ENCODE measurements at regions not wholly inside any gene's neighbourhood (a gene's known extent, or its start where the extent isn't known, plus 50 kb on each side); places are given as distances from the start of the nearest gene placed in this dataset.
A peak's percentile ranks its signal among the peaks of the same experiment; 100 is the strongest.

- no peaks in the 10 kb centered on the region for H3K79me2 ChIP-seq (ENCODE audit: low read depth)
- no peak overlapping the region for H3K4me3 ChIP-seq
- H3K27ac ChIP-seq: no peak overlapping the region
- TF ChIP-seq EZH2phosphoT487 (IDR thresholded peaks at IDR 0.05) (no peak), EZH2 (IDR thresholded peaks at IDR 0.05) (no peak)
- TF ChIP-seq, protein P1, sequence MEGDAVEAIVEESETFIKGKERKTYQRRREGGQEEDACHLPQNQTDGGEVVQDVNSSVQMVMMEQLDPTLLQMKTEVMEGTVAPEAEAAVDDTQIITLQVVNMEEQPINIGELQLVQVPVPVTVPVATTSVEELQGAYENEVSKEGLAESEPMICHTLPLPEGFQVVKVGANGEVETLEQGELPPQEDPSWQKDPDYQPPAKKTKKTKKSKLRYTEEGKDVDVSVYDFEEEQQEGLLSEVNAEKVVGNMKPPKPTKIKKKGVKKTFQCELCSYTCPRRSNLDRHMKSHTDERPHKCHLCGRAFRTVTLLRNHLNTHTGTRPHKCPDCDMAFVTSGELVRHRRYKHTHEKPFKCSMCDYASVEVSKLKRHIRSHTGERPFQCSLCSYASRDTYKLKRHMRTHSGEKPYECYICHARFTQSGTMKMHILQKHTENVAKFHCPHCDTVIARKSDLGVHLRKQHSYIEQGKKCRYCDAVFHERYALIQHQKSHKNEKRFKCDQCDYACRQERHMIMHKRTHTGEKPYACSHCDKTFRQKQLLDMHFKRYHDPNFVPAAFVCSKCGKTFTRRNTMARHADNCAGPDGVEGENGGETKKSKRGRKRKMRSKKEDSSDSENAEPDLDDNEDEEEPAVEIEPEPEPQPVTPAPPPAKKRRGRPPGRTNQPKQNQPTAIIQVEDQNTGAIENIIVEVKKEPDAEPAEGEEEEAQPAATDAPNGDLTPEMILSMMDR (IDR thresholded peaks at IDR 0.05): no peak
- H3K4me2 ChIP-seq: no peak overlapping the region
- H3K9me3 Mint-ChIP-seq: no peaks in the 10 kb centered on the region
- H3K4me3 Mint-ChIP-seq: no peak overlapping the region
- peaks cover 35% of the 10 kb centered on the region for H3K4me1 Mint-ChIP-seq
- no peaks in the 10 kb centered on the region for H3K36me3 Mint-ChIP-seq
- H2AFZ ChIP-seq (replicated peaks): no peak overlapping the region
- H3K27me3 Mint-ChIP-seq (ENCODE audit: insufficient read depth, low read depth): no peaks in the 10 kb centered on the region
- H3K9me3 ChIP-seq (ENCODE audit: low read depth): no peaks in the 10 kb centered on the region
- no peak overlapping the region for H3K9ac ChIP-seq
- H3K27me3 ChIP-seq: no peaks in the 10 kb centered on the region
- no peaks in the 10 kb centered on the region for H3K36me3 ChIP-seq
- no peak for DNase-seq (ENCODE audit: low spot score)
- H3K4me1 ChIP-seq: peaks cover 13% of the 10 kb centered on the region
- H4K20me1 ChIP-seq (ENCODE audit: low read depth): no peaks in the 10 kb centered on the region
- no peak overlapping the region for H3K27ac Mint-ChIP-seq
- peaks cover 6% of the 10 kb centered on the region for H3F3A ChIP-seq (ENCODE audit: low read depth)
Measured at GRCh38 chr6:140051521-140052512, 677.4 kb upstream of the CITED2 start.

DNA sequence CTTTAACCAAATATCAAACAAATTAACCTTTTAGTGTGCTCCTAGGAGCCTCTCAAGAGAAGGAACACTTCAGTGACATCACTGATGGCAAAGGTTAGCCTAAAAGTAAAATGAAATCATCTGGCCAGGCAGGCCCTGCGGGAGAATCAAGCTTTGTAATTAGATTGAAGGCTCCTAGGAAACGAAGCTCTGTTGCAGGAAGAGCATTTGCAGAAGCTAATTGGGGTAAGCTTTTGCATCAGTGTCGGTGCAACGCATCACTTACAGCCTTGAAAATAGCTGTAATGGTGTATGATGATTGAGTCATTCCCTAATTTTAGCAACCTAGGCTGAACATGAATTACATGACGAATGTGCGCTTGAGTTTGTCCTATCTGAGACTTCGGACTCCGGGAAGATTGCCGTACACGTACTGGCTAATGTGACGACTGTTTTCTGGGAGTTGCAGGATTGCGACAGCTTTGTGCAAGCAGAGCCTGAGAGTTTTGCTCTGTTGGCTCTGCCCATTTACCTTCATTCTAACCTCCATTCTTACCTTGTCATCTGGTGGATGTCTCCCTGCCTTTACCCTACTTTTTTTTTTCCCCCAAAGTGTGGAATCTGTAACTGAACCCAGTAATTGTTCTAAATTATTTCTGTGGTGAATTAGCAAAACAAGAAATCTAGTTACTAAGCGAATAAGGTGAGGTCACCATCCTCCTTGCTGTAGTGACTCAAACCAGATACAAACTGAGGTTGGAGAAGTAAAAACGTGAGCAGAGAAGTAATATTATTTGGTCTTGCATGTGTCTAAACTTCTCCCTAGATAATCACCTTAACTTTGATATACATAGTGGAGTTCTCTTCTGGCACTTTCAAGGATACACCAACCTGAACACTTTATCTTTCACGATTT is 675.9 kb upstream of the CITED2 start:
- Histone ChIP-seq H3K79me2 (ENCODE audit: low read depth) (no peaks in the 10 kb centered on the region), H3K36me3 (no peaks in the 10 kb centered on the region), H3K9me3 (ENCODE audit: low read depth) (no peaks in the 10 kb centered on the region), H3K9ac (no peak overlapping the region), H3K4me1 (peaks cover 13% of the 10 kb centered on the region), H3K27ac (no peak overlapping the region), H3K27me3 (no peaks in the 10 kb centered on the region), H3K4me2 (peak overlapping the region; percentile 25), H3F3A (ENCODE audit: low read depth) (peaks cover 6% of the 10 kb centered on the region), H2AFZ (replicated peaks) (peak overlapping the region; percentile 80), H4K20me1 (ENCODE audit: low read depth) (no peaks in the 10 kb centered on the region), H3K4me3 (no peak overlapping the region)
- TF ChIP-seq, protein P1 (IDR thresholded peaks at IDR 0.05): no peak
- TF ChIP-seq EZH2 (IDR thresholded peaks at IDR 0.05) (no peak), EZH2phosphoT487 (IDR thresholded peaks at IDR 0.05) (no peak)
- peaks cover 31% of the 10 kb centered on the region for H3K4me1 Mint-ChIP-seq
- DNase-seq (ENCODE audit: low spot score): peak; percentile 10
- no peaks in the 10 kb centered on the region for H3K36me3 Mint-ChIP-seq
- no peaks in the 10 kb centered on the region for H3K27me3 Mint-ChIP-seq (ENCODE audit: insufficient read depth, low read depth)
- peak overlapping the region; percentile 44 for H3K27ac Mint-ChIP-seq
- no peak overlapping the region for H3K4me3 Mint-ChIP-seq
- H3K9me3 Mint-ChIP-seq: no peaks in the 10 kb centered on the region

DNA sequence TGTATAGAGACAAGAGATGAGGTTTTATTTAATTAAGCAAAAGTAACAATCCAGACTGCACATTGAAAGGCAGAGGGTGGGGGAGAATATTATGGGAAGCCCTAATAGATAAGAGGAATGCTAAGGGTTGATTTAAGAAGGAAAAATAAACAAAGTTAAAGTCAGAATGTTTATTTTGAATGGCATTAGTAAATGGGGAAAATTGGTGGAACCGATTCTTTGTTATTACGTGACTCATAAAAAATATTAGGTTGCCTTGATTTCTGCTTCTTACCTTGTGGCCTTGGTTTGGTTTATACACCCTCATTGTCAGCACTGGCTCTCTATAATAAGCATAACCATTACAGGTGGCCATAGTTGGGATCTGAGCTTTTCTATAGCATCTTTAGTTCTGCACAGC is 674.8 kb upstream of the CITED2 start:
- Histone ChIP-seq H3K79me2 (ENCODE audit: low read depth) (no peaks in the 10 kb centered on the region), H3K4me3 (no peak overlapping the region), H3K4me2 (no peak overlapping the region), H2AFZ (replicated peaks) (peak overlapping the region; percentile 7), H3K36me3 (no peaks in the 10 kb centered on the region), H3K27me3 (no peaks in the 10 kb centered on the region), H4K20me1 (ENCODE audit: low read depth) (no peaks in the 10 kb centered on the region), H3K9ac (no peak overlapping the region), H3F3A (ENCODE audit: low read depth) (peaks cover 6% of the 10 kb centered on the region), H3K4me1 (peaks cover 13% of the 10 kb centered on the region), H3K27ac (no peak overlapping the region), H3K9me3 (ENCODE audit: low read depth) (no peaks in the 10 kb centered on the region)
- DNase-seq (ENCODE audit: low spot score): no peak
- Mint-ChIP-seq H3K36me3 (no peaks in the 10 kb centered on the region), H3K27ac (no peak overlapping the region), H3K4me3 (no peak overlapping the region), H3K27me3 (ENCODE audit: insufficient read depth, low read depth) (no peaks in the 10 kb centered on the region), H3K4me1 (peaks cover 31% of the 10 kb centered on the region), H3K9me3 (no peaks in the 10 kb centered on the region)
- TF ChIP-seq EZH2phosphoT487 (IDR thresholded peaks at IDR 0.05) (no peak), EZH2 (IDR thresholded peaks at IDR 0.05) (no peak)
- TF ChIP-seq, protein P1 (IDR thresholded peaks at IDR 0.05): no peak
